Ovary (tissue), 3 donors: ENCODE measurements at regions not wholly inside any gene's neighbourhood (a gene's known extent, or its start where the extent isn't known, plus 50 kb on each side); places are given as distances from the start of the nearest gene placed in this dataset.

ENCODE experiments used
- EP300 ChIP-seq: sonication (generic); formaldehyde crosslinking; IDR thresholded peaks from one replicate; pipeline ENCODE4 v1.6.1; 2017; ENCODE audit warnings: antibody characterized with exemption
- POLR2A ChIP-seq: fragments of 450-650 bp; IDR thresholded peaks from one replicate; pipeline ENCODE4 v1.6.1; 2017; ENCODE audit warnings: antibody characterized with exemption, mild to moderate bottlenecking, moderate library complexity
- TF ChIP-seq, protein P1 (sequence below), 3 donors: fragments of 450-650 bp in 2 of 3; fragments of 200-600 bp in 1 of 3; IDR thresholded peaks; one replicate each; pipeline versions ENCODE4 v1.5.1 to v1.8.0; 2016 to 2022; ENCODE audit warnings: antibody characterized with exemption in 3 of 3, mild to moderate bottlenecking in 1 of 3
- donor health status: DM: no; HTN: no; CAD: no.

DNA sequence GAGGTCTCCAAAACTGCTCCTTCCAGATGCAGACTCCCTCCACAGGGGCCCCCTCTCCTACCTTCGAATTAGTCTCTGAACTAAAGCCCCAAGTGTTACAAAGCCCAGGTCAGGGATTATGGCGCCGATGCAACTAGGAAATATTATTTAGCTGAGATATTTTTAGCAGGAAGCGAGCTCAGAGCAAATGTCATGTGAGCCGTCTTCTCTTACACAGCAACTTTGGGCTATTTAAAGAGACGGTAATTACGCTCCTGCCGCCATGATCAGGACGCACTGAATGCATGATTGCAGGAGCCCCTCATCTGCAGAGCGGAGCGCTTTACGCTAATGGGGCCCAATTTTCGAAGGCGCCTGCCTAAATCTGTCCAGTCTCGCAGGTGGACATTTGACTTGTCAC lies 55.3 kb upstream of the TARDBP start:
- TF ChIP-seq, protein P1, sequence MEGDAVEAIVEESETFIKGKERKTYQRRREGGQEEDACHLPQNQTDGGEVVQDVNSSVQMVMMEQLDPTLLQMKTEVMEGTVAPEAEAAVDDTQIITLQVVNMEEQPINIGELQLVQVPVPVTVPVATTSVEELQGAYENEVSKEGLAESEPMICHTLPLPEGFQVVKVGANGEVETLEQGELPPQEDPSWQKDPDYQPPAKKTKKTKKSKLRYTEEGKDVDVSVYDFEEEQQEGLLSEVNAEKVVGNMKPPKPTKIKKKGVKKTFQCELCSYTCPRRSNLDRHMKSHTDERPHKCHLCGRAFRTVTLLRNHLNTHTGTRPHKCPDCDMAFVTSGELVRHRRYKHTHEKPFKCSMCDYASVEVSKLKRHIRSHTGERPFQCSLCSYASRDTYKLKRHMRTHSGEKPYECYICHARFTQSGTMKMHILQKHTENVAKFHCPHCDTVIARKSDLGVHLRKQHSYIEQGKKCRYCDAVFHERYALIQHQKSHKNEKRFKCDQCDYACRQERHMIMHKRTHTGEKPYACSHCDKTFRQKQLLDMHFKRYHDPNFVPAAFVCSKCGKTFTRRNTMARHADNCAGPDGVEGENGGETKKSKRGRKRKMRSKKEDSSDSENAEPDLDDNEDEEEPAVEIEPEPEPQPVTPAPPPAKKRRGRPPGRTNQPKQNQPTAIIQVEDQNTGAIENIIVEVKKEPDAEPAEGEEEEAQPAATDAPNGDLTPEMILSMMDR (IDR thresholded peaks at IDR 0.05): no peak
- TF ChIP-seq POLR2A (no peak), EP300 (no peak)
